ENCODE measurements at regions not wholly inside any gene's neighbourhood (a gene's known extent, or its start where the extent isn't known, plus 50 kb on each side); places are given as distances from the start of the nearest gene placed in this dataset.
"Not testable (repeated sequence)": the region's sequence is repeated elsewhere in the genome, so short reads cannot be mapped to it uniquely, and the experiment has no call there.

DNA sequence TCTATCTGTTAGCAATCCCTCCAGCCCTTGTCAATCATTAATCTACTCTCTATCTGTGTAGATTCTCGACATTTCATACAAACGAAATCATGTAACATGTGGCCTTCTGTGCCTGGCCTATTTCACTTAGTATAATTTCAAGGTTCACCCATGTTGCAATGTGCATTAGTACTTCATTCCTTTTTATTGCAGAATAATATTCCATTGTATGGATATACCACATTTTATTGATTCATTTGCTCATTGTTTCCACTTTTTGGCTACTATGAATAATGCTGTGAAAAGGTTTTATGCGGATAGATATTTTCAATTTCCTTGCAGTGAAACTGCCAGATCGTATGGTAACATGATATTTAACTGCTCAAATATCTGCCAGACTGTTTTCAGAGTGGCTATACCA is 100.1 kb downstream of the MIAT start:
- no peak overlapping the region for H3K27ac ChIP-seq
- H3K4me3 ChIP-seq, result no peak overlapping the region
- in situ Hi-C loops (cut with MboI; ENCODE audit: low pct_unique_long_range_greater_than_20kb in 2 of 9, low sequenced_read_pairs in 9 of 9, unreplicated experiment in 9 of 9), result loop anchor here in 2 of 9 experiments (25.0 kb wide), 1 partner anchor 1055 kb away; the partner anchor contains the start of gene MN1 (in 2 of the 2)
- no peak for ATAC-seq (replicated peaks in 6 of 8)
- WGBS, 10 experiments, result 74 to 100% (median 95%) methylated on average over 2 to 4 of the region's 4 CpGs
- no peaks in the 10 kb centered on the region for H3K4me1 ChIP-seq (replicated peaks in 1 of 2)

DNA sequence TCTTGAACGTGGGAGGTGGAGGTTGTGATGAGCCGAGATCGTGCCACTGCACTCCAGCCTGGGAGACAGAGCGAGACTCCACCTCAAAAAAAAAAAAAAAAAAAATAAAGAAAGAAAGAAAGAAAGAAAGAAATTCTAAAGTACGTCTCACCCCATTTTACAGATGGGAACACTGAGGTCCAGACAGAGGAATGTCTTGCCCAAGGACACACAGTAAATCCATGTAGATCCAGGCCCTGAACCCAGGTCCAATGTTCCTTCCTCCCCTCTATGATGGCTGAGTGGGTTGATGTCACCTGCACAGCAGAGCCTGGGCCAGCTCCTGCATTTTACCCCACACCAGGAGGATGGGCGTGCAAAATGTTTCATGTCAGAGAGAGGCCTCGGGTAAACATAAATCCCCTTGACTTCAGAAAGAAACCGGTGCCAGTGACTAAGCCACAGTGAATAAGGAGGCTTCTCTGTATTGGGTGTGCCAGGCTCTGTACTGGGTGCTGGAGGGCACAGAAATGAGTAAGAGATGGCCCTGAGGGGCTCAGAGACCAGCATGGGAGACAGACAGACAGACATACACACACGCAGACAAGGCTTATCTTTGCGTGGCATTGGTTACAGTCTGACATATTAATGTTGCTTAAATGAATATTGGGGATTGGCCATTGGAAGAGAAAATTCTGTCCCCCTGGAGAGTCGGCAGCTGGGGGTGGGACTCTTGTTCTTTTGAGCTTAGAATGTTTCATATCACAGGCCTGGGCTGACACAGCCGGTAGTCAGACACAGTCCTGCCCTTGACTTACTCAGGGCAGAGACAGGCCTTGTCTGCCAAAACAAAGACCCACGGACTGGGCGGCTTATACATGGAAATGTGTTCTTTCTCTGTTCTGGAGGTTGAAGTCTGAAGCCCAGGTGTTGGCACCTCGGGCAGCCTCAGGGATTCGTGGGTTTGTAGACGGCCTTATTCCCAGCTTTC is 105.4 kb downstream of the MIAT start:
- WGBS, 10 experiments, result 63 to 100% (median 89%) methylated on average over 3 to 10 of the region's 17 CpGs; no CpG with 5 or more reads in 1 of the 10 experiments
- in situ Hi-C loops (cut with MboI; ENCODE audit: low pct_unique_long_range_greater_than_20kb in 2 of 9, low sequenced_read_pairs in 9 of 9, unreplicated experiment in 9 of 9), result loop anchor here in 2 of 9 experiments (25.0 kb wide), 1 partner anchor 1050 kb away; the partner anchor contains the start of gene MN1 (in 2 of the 2)
- no peak overlapping the region for H3K4me3 ChIP-seq
- H3K27ac ChIP-seq, result no peak overlapping the region
- H3K4me1 ChIP-seq (replicated peaks in 1 of 2), result peaks cover 11 to 17% of the 10 kb centered on the region in 2 donors
- ATAC-seq (replicated peaks in 6 of 8), result peak in 2 of 8 experiments; percentile 25 to 63

DNA sequence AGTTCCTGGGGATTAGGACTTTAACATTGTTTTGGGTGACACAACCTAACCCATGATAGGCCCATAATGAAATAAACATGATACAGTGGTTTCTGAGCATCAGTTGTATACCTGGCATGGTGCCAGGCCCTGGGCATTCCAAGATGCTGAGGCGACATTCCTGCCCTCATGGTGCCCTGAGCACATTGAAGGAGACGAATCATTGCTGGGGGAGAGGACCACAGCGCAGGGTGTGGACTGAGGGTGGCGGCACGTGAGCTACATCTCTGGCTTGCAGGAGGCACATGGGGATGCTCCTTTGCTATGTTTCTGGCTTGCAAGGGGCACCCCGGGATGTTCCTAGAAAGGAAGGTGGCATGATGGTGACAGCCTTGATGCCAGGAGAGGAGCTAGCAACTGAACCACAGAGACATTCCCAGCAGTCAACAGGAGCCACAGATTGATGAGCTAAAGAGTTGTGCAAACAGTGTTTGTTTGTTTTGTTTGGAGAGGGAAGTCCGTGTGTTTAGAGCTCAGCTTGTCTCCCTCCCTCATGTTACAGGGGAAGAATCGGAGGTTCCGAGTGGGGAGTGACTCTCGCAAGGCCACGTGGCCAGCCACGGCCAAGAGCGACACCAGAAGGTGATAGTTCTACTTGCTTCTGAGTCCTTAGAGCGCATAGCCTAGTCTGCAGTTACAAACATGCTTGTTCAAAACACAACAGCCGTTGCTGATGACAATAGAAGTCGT is 106.4 kb downstream of the MIAT start:
- peak; percentile 5 to 89 (median 79) for ATAC-seq (replicated peaks in 6 of 8)
- Histone ChIP-seq H3K4me3 (no peak overlapping the region), H3K4me1 (replicated peaks in 1 of 2) (peaks cover 21 to 23% of the 10 kb centered on the region in 2 donors), H3K27ac (peak overlapping the region in 1 of 2 donors; percentile 35)
- 0 to 67% (median 41%) methylated on average over 1 to 14 of the region's 16 CpGs; no CpG with 5 or more reads in 3 of the 10 experiments for WGBS, 10 experiments
- in situ Hi-C loops (cut with MboI; ENCODE audit: low pct_unique_long_range_greater_than_20kb in 2 of 9, low sequenced_read_pairs in 9 of 9, unreplicated experiment in 9 of 9), result loop anchor here in 2 of 9 experiments (25.0 kb wide), 1 partner anchor 1049 kb away; the partner anchor contains the start of gene MN1 (in 2 of the 2)

DNA sequence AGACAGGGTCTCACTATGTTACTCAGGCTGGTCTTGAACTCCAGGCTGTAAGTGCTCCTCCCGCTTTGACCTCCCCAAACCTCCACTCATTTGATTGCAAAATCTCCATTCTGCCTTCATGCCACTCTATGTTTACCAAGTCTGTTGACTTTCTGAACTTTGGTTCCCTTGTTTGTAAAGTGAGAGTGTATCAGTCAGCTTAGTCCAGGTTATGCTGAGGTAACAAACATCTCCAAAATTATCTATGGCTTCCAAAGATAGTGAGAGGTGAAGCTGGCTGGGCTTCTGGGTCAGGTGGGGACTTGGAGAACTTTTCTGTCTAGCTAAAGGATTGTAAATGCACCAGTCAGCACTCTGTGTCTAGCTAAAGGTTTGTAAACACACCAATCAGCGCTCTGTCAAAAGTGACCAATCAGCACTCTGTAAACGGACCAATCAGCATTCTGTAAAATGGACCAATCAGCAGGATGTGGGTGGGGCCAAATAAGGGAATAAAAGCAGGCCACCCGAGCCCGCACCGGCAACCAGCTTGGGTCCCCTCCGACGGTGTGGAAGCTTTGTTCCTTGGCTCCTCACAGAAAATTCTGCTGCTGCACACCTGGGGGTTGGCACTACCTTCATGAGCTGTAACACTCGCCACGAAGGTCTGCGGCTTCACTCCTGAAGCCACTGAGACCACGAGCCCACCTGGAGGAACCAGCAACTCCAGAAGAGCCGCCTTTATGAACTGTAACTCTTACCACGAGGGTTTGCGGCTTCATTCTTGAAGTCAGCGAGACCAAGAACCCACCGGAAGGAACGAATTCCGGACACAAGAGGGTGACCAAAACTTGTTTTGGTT is 109.3 kb downstream of the MIAT start:
- H3K27ac ChIP-seq, result no peak overlapping the region
- in situ Hi-C loops (cut with MboI; ENCODE audit: low pct_unique_long_range_greater_than_20kb in 2 of 9, low sequenced_read_pairs in 9 of 9, unreplicated experiment in 9 of 9), result loop anchor here in 2 of 9 experiments (25.0 kb wide), 1 partner anchor 1046 kb away; the partner anchor contains the start of gene MN1 (in 2 of the 2)
- peaks cover 25 to 28% of the 10 kb centered on the region in 2 donors for H3K4me1 ChIP-seq (replicated peaks in 1 of 2)
- 57 to 100% (median 95%) methylated on average over 3 to 15 of the region's 19 CpGs; no CpG with 5 or more reads in 2 of the 10 experiments for WGBS, 10 experiments
- no peak overlapping the region for H3K4me3 ChIP-seq
- ATAC-seq (replicated peaks in 6 of 8), result no peak

DNA sequence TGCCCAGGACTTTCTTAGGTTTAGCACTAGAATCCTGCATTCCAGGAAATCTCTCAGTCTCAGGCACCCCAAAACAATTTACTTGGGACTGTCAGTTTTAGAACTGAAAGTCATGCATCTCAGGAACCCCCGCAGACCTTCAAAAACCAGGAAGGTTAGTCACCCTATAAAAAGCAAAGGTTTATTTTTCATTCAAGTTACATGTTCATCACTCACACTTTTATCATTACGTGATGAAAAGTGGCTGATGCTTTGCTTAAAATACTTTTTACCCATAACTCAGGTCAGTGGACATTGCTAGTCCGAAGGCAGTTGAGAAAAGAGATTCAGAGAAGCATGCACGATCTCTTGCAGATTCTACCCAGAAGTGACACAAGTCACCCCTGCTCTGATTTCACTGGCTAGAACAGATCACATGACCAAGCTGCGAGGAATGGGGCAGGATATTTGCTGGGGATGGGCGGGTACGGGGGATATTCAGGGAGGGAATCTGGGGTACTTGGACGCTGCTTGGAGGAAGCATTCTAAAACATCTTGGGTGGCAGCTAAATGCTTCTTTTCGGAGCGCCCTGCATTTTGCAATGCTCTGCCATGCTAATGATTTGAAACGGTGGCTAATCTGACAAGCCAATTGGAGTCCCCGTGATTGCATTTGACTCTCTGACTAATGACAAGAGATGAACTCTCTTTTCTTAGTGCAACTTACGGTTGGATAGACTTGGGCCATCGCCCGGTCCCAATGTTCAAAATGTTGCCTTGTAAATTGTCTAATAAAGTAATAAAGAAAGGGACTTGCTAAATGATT is 110.2 kb downstream of the MIAT start:
- 12 to 100% (median 75%) methylated on average over 2 to 12 of the region's 15 CpGs for WGBS, 10 experiments
- peak in 1 of 8 experiments; percentile 79 for ATAC-seq (replicated peaks in 6 of 8)
- H3K4me3 ChIP-seq, result no peak overlapping the region
- H3K27ac ChIP-seq, result no peak overlapping the region
- H3K4me1 ChIP-seq (replicated peaks in 1 of 2), result peaks cover 25 to 28% of the 10 kb centered on the region in 2 donors
- in situ Hi-C loops (cut with MboI; ENCODE audit: low pct_unique_long_range_greater_than_20kb in 2 of 9, low sequenced_read_pairs in 9 of 9, unreplicated experiment in 9 of 9), result loop anchor here in 2 of 9 experiments (25.0 kb wide), 1 partner anchor 1045 kb away; the partner anchor contains the start of gene MN1 (in 2 of the 2)

DNA sequence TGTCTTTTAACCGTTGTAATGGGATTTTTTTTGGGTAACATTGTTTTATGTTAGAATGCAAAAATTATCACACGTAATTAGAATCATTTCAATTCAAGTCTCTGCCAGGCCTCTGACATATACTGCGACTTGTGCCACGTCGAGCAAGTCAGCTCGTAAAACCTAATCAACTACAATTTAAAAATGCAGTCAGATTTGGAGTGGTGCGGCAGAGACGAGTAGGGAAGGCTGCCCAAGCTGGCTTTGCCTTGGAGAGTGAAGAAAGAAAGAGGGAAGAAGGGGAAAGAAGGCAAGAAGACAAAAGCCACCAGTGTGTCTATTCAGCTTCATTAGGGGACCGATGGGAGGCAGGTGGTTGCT is 110.7 kb downstream of the MIAT start:
- in situ Hi-C loops (cut with MboI; ENCODE audit: low pct_unique_long_range_greater_than_20kb in 2 of 9, low sequenced_read_pairs in 9 of 9, unreplicated experiment in 9 of 9), result loop anchor here in 2 of 9 experiments (25.0 kb wide), 1 partner anchor 1044 kb away; the partner anchor contains the start of gene MN1 (in 2 of the 2)
- no peak for ATAC-seq (replicated peaks in 6 of 8)
- Histone ChIP-seq H3K4me1 (replicated peaks in 1 of 2) (peaks cover 25 to 28% of the 10 kb centered on the region in 2 donors), H3K27ac (no peak overlapping the region), H3K4me3 (no peak overlapping the region)
- WGBS, 10 experiments, result 16 to 98% (median 85%) methylated on average over 1 to 9 of the region's 9 CpGs

DNA sequence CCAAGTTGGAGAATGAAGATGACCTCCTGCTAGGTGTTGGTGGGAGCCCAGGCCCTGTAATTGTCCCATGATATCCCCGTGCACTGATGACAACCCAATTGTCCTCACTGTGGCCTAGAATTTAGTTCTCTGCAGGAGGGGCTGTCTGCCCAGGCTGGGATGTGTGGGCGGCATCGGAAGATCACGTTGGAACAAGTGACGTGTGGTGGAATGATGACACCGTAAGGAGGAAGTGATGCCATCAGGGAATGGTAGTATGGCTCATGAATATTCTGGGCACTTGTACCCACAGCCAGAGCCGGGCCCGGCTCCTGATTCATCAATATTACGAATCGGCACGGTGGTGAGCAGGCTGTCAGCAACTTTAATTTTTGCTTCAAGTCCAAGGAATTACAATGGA is 111.6 kb downstream of the MIAT start:
- Histone ChIP-seq H3K27ac (no peak overlapping the region), H3K4me1 (replicated peaks in 1 of 2) (peaks cover 21 to 25% of the 10 kb centered on the region in 2 donors), H3K4me3 (no peak overlapping the region)
- in situ Hi-C loops (cut with MboI; ENCODE audit: low pct_unique_long_range_greater_than_20kb in 2 of 9, low sequenced_read_pairs in 9 of 9, unreplicated experiment in 9 of 9), result loop anchor here in 2 of 9 experiments (25.0 kb wide), 1 partner anchor 1043 kb away; the partner anchor contains the start of gene MN1 (in 2 of the 2)
- ATAC-seq (replicated peaks in 6 of 8), result peak in 6 of 8 experiments; percentile 13 to 87 (median 74)
- 10 to 89% (median 50%) methylated on average over 2 to 7 of the region's 11 CpGs; no CpG with 5 or more reads in 5 of the 10 experiments for WGBS, 10 experiments

DNA sequence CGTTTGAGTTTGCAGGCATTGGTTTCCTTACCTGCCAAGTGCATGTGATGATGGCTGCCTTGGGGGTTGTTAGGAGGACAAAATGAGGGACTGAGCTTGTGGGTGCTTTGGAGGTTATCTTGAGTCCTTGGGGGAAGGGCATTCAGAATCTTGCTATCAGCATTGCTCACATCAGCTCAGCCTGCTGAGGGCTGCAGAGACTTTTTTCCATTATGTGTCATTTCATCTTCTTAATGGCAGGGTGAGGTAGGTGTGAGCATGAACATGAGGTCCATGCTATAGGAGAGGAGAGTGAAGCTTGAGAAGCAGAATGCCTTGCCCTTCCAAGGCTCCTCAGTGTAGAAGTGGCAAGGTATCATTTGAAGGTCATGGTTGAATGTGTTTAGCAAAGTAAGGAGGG is 112.3 kb downstream of the MIAT start:
- H3K27ac ChIP-seq, result no peak overlapping the region
- H3K4me1 ChIP-seq (replicated peaks in 1 of 2), result peaks cover 14 to 19% of the 10 kb centered on the region in 2 donors
- peak in 3 of 8 experiments; percentile 17 to 37 (median 19) for ATAC-seq (replicated peaks in 6 of 8)
- 0 to 75% (median 60%) methylated on average over 1 of the region's 1 CpG; no CpG with 5 or more reads in 7 of the 10 experiments for WGBS, 10 experiments
- in situ Hi-C loops (cut with MboI; ENCODE audit: low pct_unique_long_range_greater_than_20kb in 2 of 9, low sequenced_read_pairs in 9 of 9, unreplicated experiment in 9 of 9), result loop anchor here in 2 of 9 experiments (25.0 kb wide), 1 partner anchor 1043 kb away; the partner anchor contains the start of gene MN1 (in 2 of the 2)
- H3K4me3 ChIP-seq, result no peak overlapping the region

DNA sequence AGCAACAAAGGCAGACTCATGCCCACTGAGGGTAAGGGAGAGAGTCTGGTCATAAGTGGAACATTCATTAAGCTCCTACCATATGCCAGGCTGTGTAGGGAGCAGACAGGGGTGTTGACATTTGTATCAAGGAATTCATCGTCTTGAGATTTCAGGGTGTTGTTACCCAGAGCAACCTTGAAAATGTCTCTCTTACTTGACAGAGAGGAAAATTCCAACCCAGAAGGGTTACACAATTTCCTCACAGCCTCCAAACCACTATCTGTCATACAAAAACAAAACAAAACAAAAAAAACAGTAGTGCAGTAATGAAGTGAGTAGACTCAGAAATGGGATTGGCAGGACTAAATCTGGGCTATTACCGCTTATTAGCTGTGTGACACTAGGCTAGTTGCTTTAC is 113.2 kb downstream of the MIAT start:
- in situ Hi-C loops (cut with MboI; ENCODE audit: low pct_unique_long_range_greater_than_20kb in 2 of 9, low sequenced_read_pairs in 9 of 9, unreplicated experiment in 9 of 9), result loop anchor here in 2 of 9 experiments (25.0 kb wide), 1 partner anchor 1042 kb away; the partner anchor contains the start of gene MN1 (in 2 of the 2)
- 50 to 100% (median 81%) methylated on average over 1 to 2 of the region's 2 CpGs; no CpG with 5 or more reads in 4 of the 10 experiments for WGBS, 10 experiments
- H3K27ac ChIP-seq, result no peak overlapping the region
- H3K4me3 ChIP-seq, result no peak overlapping the region
- peaks cover 11 to 16% of the 10 kb centered on the region in 2 donors for H3K4me1 ChIP-seq (replicated peaks in 1 of 2)
- no peak for ATAC-seq (replicated peaks in 6 of 8)

DNA sequence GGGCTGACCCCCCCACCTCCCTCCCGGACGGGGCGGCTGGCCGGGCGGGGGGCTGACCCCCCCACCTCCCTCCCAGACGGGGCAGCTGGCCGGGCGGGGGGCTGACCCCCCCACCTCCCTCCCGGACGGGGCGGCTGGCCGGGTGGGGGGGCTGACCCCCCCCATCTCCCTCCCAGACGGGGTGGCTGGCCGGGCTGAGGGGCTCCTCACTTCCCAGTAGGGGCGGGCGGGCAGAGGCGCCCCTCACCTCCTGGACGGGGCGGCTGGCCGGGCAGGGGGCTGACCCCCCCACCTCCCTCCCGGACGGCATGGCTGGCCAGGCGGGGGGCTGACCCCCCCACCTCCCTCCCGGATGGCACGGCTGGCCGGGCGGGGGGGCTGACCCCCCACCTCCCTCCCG is 115.7 kb downstream of the MIAT start:
- in situ Hi-C loops (cut with MboI; ENCODE audit: low pct_unique_long_range_greater_than_20kb in 2 of 9, low sequenced_read_pairs in 9 of 9, unreplicated experiment in 9 of 9), result loop anchor here in 2 of 9 experiments (25.0 kb wide), 1 partner anchor 1039 kb away; the partner anchor contains the start of gene MN1 (in 2 of the 2)
- not testable (repeated sequence) for H3K27ac ChIP-seq; H3K4me3 ChIP-seq; ATAC-seq (replicated peaks in 6 of 8)
- no CpG with 5 or more reads among the region's 28 CpGs for WGBS, 10 experiments
- peaks cover 25 to 26% of the 10 kb centered on the region in 2 donors for H3K4me1 ChIP-seq (replicated peaks in 1 of 2)

DNA sequence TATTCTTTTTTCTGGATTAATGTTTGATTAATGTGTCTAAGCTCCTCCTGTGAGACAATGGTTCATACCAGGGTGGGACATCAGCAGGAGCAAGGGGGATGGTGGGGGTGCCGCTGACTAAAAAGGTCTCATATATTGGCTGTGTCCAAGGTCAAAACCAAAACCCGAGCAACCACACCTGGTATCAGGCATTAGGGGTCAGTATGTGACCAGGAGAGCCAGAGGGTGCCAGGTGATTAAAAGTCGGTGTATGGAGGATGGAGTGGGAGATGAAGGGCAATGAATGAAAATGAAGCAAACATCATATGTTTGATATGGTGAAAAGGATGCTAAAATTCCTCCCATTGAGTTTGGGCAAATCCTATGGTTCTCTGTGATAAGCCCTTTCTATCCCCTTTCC is 118.0 kb downstream of the MIAT start:
- H3K4me1 ChIP-seq (replicated peaks in 1 of 2), result peaks cover 20 to 28% of the 10 kb centered on the region in 2 donors
- in situ Hi-C loops (cut with MboI; ENCODE audit: low pct_unique_long_range_greater_than_20kb in 2 of 9, low sequenced_read_pairs in 9 of 9, unreplicated experiment in 9 of 9), result no loop called here
- ATAC-seq (replicated peaks in 6 of 8), result no peak
- no peak overlapping the region for H3K4me3 ChIP-seq
- WGBS, 10 experiments, result 87 to 100% (median 98%) methylated on average over 1 to 3 of the region's 3 CpGs
- H3K27ac ChIP-seq, result no peak overlapping the region

Measured in motor neuron (in vitro differentiated cells).